Testis (tissue), 2 donors: ENCODE measurements at regions not wholly inside any gene's neighbourhood (a gene's known extent, or its start where the extent isn't known, plus 50 kb on each side); places are given as distances from the start of the nearest gene placed in this dataset.

Experiments
- DNase-seq: peaks from one replicate; pipeline ENCODE4 v3.0.0-alpha.2; 2019
- H3K27ac ChIP-seq, 2 donors: fragments of 200-600 bp; sonication (generic); one replicate each; pipeline ENCODE4 v1.5.1; 2019
- H3K27me3 ChIP-seq: fragments of 200-600 bp; sonication (generic); one replicate; pipeline ENCODE4 v1.5.1; 2019
- H3K36me3 ChIP-seq: fragments of 200-600 bp; sonication (generic); one replicate; pipeline ENCODE4 v1.5.1; 2017; ENCODE audit warnings: low read depth; ENCODE audit errors: missing control alignments
- H3K4me1 ChIP-seq: fragments of 200-600 bp; sonication (generic); one replicate; pipeline ENCODE4 v1.5.1; 2019
- H3K4me3 ChIP-seq, 2 donors: fragments of 200-600 bp; sonication (generic); one replicate each; pipeline ENCODE4 v1.5.1; 2017 to 2019
- H3K9me3 ChIP-seq: fragments of 200-600 bp; sonication (generic); one replicate; pipeline ENCODE4 v1.5.1; 2017
- POLR2A ChIP-seq: fragments of 450-650 bp; IDR thresholded peaks from one replicate; pipeline ENCODE4 v1.6.1; 2017; ENCODE audit warnings: antibody characterized with exemption, mild to moderate bottlenecking, moderate library complexity
- WGBS, 2 donors: methylation state at CpG; one replicate each; pipeline ENCODE4 v1.1.5; 2018; 5-methylcytosine and 5-hydroxymethylcytosine counted together
- intact Hi-C: fragments of 100-400 bp; cut with DNase I; formaldehyde crosslinking; loops from one replicate; pipeline ENCODE4 v1.15.1; 2023; ENCODE audit warnings: low total_unique reads
- TF ChIP-seq, protein P1 (sequence below), 3 experiments: fragments of 450-650 bp in 2 of 3; fragments of 200-600 bp in 1 of 3; sonication (generic) in 1 of 3; IDR thresholded peaks; one replicate each; pipeline ENCODE4 v1.5.1; 2016 to 2019; ENCODE audit warnings: antibody characterized with exemption in 3 of 3, mild to moderate bottlenecking in 2 of 3, moderate library complexity in 1 of 3

DNA sequence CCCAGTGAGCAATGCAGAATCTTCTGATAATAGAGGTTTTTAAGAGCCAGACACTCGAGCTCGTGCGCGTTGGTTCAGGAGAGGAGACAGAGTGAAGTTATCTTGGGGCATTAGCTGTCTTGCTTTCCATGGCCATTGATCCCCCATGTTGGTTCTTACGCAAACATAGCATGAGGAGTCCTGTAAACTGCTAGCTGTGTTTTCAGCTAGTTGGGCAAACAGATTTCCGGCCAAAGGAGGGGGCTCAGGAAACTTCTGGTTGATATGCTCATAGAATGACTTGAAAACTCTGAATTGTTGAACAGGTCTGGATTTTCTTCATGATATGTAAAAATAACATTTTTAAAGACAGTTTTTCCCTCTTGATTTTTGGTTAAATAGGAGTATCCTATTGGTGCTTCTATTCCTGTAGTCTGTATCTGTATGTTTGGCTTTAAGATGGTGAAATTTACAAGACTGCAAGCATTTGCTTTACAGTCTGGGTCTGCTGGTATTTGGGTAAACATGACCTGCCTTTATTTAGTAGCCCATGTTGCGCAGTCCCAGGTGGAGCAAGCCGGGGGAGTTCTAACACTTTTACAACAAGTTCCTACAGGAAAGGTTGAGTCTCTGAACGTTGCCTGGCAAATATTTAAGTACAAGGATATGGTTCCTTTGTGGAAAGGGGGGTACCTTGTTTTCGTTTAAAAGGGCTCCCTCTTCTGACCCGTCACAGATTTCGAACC lies 218.4 kb upstream of the KCND2 start:
- Histone ChIP-seq H3K4me1 (peaks cover 5% of the 10 kb centered on the region), H3K27me3 (no peaks in the 10 kb centered on the region), H3K9me3 (no peaks in the 10 kb centered on the region), H3K4me3 (no peak overlapping the region), H3K36me3 (no peaks in the 10 kb centered on the region), H3K27ac (no peak overlapping the region)
- intact Hi-C loops = no loop called here
- TF ChIP-seq POLR2A = no peak
- 87 to 89% methylated on average over 12 of the region's 12 CpGs for WGBS, 2 donors
- DNase-seq = no peak

DNA sequence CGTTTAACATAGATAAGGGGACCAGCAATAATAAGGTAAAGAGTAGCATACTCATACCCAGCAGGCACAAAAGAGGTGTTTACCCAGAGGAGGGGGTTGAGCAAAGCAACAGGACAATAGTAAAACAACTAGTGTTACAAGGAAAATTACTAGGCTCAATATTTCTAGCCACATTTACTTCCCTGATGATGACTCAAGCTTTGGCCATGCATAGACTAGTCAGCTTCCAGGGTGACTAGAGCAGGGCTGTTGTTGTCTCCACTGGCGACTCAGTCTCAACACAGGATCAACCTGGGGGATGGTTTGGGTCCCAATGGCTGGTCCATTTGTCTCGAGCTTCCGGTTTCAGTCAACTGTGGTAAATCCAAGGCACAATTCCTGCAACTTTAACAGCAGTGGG lies 217.7 kb upstream of the KCND2 start:
- TF ChIP-seq, protein P1, sequence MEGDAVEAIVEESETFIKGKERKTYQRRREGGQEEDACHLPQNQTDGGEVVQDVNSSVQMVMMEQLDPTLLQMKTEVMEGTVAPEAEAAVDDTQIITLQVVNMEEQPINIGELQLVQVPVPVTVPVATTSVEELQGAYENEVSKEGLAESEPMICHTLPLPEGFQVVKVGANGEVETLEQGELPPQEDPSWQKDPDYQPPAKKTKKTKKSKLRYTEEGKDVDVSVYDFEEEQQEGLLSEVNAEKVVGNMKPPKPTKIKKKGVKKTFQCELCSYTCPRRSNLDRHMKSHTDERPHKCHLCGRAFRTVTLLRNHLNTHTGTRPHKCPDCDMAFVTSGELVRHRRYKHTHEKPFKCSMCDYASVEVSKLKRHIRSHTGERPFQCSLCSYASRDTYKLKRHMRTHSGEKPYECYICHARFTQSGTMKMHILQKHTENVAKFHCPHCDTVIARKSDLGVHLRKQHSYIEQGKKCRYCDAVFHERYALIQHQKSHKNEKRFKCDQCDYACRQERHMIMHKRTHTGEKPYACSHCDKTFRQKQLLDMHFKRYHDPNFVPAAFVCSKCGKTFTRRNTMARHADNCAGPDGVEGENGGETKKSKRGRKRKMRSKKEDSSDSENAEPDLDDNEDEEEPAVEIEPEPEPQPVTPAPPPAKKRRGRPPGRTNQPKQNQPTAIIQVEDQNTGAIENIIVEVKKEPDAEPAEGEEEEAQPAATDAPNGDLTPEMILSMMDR (IDR thresholded peaks at IDR 0.05) = no peak
- no peak for TF ChIP-seq POLR2A
- Histone ChIP-seq H3K27me3 (no peaks in the 10 kb centered on the region), H3K36me3 (no peaks in the 10 kb centered on the region), H3K4me3 (no peak overlapping the region), H3K9me3 (no peaks in the 10 kb centered on the region), H3K27ac (no peak overlapping the region), H3K4me1 (peaks cover 5% of the 10 kb centered on the region)
- intact Hi-C loops = no loop called here
- WGBS, 2 donors = 87 to 99% methylated on average over 4 of the region's 4 CpGs
- no peak for DNase-seq

DNA sequence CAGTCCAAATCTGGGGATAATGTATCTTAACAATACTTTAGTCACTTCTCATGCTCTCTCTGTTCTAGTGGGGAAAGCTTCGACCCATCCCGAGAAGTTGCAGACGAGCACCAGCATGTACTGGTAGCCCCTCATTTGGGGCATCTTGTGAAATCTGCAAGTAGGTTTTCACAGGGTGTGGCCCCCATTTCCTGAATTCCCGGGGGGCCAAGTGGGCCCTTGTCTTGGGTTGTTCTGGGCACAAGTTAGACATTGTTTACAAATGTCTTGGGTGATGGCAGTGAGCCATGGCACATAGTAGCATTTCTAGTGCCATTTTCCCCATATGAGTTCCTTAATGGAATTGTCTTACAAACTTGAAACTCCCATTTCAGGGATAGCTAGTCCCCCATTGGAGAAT lies 216.7 kb upstream of the KCND2 start:
- Histone ChIP-seq H3K27ac (no peak overlapping the region), H3K9me3 (no peaks in the 10 kb centered on the region), H3K36me3 (no peaks in the 10 kb centered on the region), H3K27me3 (no peaks in the 10 kb centered on the region), H3K4me3 (no peak overlapping the region), H3K4me1 (peaks cover 5% of the 10 kb centered on the region)
- intact Hi-C loops = no loop called here
- DNase-seq = no peak
- WGBS, 2 donors = 92 to 95% methylated on average over 4 of the region's 4 CpGs
- no peak for TF ChIP-seq POLR2A
- TF ChIP-seq, protein P1 (IDR thresholded peaks at IDR 0.05) = no peak

DNA sequence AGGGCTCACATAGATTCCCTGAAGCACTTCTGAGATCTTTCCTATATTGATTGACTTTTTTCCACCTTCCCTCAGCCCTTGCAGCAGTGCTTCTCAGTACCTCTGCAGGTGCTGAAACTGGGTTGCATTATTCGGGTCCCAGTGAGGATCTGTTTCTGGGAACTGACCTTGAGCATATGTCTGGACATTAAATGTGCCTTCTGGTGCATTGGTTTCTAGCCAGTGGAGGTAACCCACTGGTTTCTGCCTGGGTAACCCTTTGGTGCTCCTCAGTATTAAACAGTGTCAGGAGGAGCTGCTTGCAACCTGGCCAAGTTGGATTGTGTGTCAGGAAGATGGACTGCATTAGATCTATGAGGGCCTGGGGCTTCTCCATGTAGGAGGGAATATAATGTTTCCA lies 213.3 kb upstream of the KCND2 start:
- no peak overlapping the region for H3K4me3 ChIP-seq
- intact Hi-C loops = no loop called here
- TF ChIP-seq, protein P1 (IDR thresholded peaks at IDR 0.05) = no peak
- no peak for TF ChIP-seq POLR2A
- no peak overlapping the region for H3K27ac ChIP-seq
- no peaks in the 10 kb centered on the region for H3K36me3 ChIP-seq
- H3K9me3 ChIP-seq = no peaks in the 10 kb centered on the region
- H3K4me1 ChIP-seq = no peaks in the 10 kb centered on the region
- no peaks in the 10 kb centered on the region for H3K27me3 ChIP-seq
- no peak for DNase-seq
- 62 to 77% methylated on average over 1 of the region's 1 CpG for WGBS, 2 donors

DNA sequence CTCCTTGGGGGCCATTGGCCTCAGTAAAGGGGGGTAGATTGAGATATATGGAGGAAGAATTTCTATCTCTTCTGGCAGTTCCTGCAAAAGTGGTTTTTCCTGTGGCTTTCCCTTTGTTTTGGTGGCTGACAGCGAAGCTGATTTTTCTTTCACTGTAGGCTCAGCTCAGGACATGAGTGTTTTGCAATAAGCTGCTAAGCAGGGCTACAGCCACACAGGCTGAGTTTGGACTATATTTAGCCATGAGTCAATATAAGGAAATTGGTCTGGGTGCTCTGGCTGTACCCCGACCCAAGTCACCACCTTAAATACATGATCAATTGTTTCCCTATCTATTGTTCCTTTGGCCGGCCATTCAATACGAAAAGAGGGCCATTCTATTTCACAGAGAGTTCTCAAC lies 212.7 kb upstream of the KCND2 start:
- TF ChIP-seq, protein P1 (IDR thresholded peaks at IDR 0.05) = no peak
- TF ChIP-seq POLR2A = no peak
- intact Hi-C loops = no loop called here
- 89 to 90% methylated on average over 4 of the region's 4 CpGs for WGBS, 2 donors
- H3K36me3 ChIP-seq = no peaks in the 10 kb centered on the region
- H3K9me3 ChIP-seq = no peaks in the 10 kb centered on the region
- H3K4me1 ChIP-seq = no peaks in the 10 kb centered on the region
- H3K27me3 ChIP-seq = no peaks in the 10 kb centered on the region
- no peak for DNase-seq
- H3K4me3 ChIP-seq = no peak overlapping the region
- no peak overlapping the region for H3K27ac ChIP-seq
